Spleen (tissue), 11 donors: ENCODE measurements at regions not wholly inside any gene's neighbourhood (a gene's known extent, or its start where the extent isn't known, plus 50 kb on each side); places are given as distances from the start of the nearest gene placed in this dataset.

Experiments used
- DNase-seq: peaks from one replicate; pipeline ENCODE4 v3.0.0-alpha.2; 2020
- H3K27ac ChIP-seq, 8 donors: fragments of 200-600 bp; sonication (generic) in 7 of 8; 1 replicate in 4 of 8; 2 replicates in 4 of 8; pipeline versions ENCODE4 v1.5.0 to v1.8.0; 2016 to 2021; ENCODE audit warnings: inconsistent platforms in 4 of 8, mild to moderate bottlenecking in 4 of 8, moderate library complexity in 1 of 8
- H3K27me3 ChIP-seq, 7 donors: fragments of 200-600 bp; sonication (generic) in 6 of 7; replicated peaks in 1 of 7; 1 replicate in 4 of 7; 2 replicates in 3 of 7; pipeline versions ENCODE4 v1.5.0 to v1.8.0; 2016 to 2021; ENCODE audit warnings: inconsistent platforms in 3 of 7, mild to moderate bottlenecking in 1 of 7
- H3K36me3 ChIP-seq, 6 donors: fragments of 200-600 bp; sonication (generic) in 5 of 6; 1 replicate in 4 of 6; 2 replicates in 2 of 6; pipeline versions ENCODE4 v1.5.0 to v1.8.0; 2016 to 2021; ENCODE audit warnings: inconsistent platforms in 2 of 6
- H3K4me1 ChIP-seq, 6 donors: fragments of 200-600 bp; sonication (generic) in 5 of 6; 1 replicate in 3 of 6; 2 replicates in 3 of 6; pipeline versions ENCODE4 v1.5.0 to v1.8.0; 2016 to 2021; ENCODE audit warnings: inconsistent platforms in 3 of 6
- H3K4me3 ChIP-seq, 8 donors: fragments of 200-600 bp; sonication (generic) in 7 of 8; 1 replicate in 4 of 8; 2 replicates in 4 of 8; pipeline versions ENCODE4 v1.5.0 to v1.8.0; 2016 to 2021; ENCODE audit warnings: inconsistent platforms in 4 of 8, mild to moderate bottlenecking in 4 of 8, moderate library complexity in 2 of 8
- H3K9me3 ChIP-seq, 8 donors: fragments of 200-600 bp; sonication (generic) in 7 of 8; 1 replicate in 4 of 8; 2 replicates in 4 of 8; pipeline versions ENCODE4 v1.5.0 to v1.8.0; 2016 to 2021; ENCODE audit warnings: inconsistent platforms in 4 of 8
- POLR2A ChIP-seq, 3 donors: fragments of 450-650 bp; IDR thresholded peaks; one replicate each; pipeline ENCODE4 v1.5.1; 2017; ENCODE audit warnings: antibody characterized with exemption in 3 of 3, mild to moderate bottlenecking in 1 of 3
- POLR2AphosphoS5 ChIP-seq, 3 donors: sonication (generic); formaldehyde crosslinking; IDR thresholded peaks; one replicate each; pipeline ENCODE4 v1.5.1; 2017; ENCODE audit warnings: antibody characterized with exemption in 3 of 3
- WGBS, 5 donors: extraction: QIAGEN DNeasy Blood & Tissue Kit in 3 of 5; methylation state at CpG; one replicate each; pipeline versions ENCODE4 v1.1.5 to v1.1.7; 2013 to 2018; 5-methylcytosine and 5-hydroxymethylcytosine counted together
- intact Hi-C: fragments of 100-400 bp; cut with DNase I; formaldehyde crosslinking; loops from one replicate; pipeline ENCODE4 v1.15.0; 2023; ENCODE audit warnings: low total_unique reads
- TF ChIP-seq, protein P1 (sequence below), 11 experiments: fragments of 200-600 bp in 7 of 11; fragments of 450-650 bp in 4 of 11; sonication (generic) in 4 of 11; IDR thresholded peaks in 8 of 11; conservative IDR thresholded peaks in 3 of 11; 1 replicate in 7 of 11; 2 replicates in 4 of 11; pipeline versions ENCODE4 v1.4.0 to v1.8.0; 2016 to 2021; ENCODE audit warnings: antibody characterized with exemption in 11 of 11, inconsistent platforms in 4 of 11, mild to moderate bottlenecking in 1 of 11
- donor health status: healthy with polysubstance abuse.
- donor health status: DM: no; HTN: no; CAD: no; lungs with moderate emphysema.
- donor health status: DM: no; HTN: no; CAD: no.
- donor health status: Bipolar disorder and iron deficiency.
- donor health status: healthy.
- donor health status: DM: no; HTN: no; CAD: no.
- donor health status: DM: yes; HTN: yes; CAD: no.

DNA sequence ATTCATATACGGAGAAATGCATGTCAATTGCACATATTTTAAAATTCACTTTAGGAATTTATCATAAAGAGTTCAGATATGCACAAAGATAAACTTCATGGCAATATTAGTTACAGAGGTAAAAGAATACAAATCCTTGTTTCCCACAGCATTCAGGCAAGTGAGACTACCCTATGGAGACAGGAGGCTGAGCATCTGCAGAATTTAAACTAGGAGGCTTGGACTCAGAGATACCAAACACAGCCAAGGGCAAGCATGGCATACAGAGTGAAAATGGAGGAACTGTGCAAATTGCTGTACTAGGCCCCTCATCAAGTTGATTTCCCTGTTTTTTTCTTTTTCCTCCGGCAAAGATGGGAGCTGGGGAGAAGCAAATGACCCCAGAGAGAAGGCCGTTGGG is 94.2 kb downstream of the SLC24A2 start:
- Histone ChIP-seq H3K9me3 (no peaks in the 10 kb centered on the region), H3K36me3 (no peaks in the 10 kb centered on the region), H3K4me3 (no peak overlapping the region), H3K4me1 (no peaks in the 10 kb centered on the region), H3K27me3 (no peaks in the 10 kb centered on the region), H3K27ac (no peak overlapping the region)
- 85 to 97% (median 91%) methylated on average over 3 of the region's 3 CpGs for WGBS, 5 donors
- TF ChIP-seq, protein P1, sequence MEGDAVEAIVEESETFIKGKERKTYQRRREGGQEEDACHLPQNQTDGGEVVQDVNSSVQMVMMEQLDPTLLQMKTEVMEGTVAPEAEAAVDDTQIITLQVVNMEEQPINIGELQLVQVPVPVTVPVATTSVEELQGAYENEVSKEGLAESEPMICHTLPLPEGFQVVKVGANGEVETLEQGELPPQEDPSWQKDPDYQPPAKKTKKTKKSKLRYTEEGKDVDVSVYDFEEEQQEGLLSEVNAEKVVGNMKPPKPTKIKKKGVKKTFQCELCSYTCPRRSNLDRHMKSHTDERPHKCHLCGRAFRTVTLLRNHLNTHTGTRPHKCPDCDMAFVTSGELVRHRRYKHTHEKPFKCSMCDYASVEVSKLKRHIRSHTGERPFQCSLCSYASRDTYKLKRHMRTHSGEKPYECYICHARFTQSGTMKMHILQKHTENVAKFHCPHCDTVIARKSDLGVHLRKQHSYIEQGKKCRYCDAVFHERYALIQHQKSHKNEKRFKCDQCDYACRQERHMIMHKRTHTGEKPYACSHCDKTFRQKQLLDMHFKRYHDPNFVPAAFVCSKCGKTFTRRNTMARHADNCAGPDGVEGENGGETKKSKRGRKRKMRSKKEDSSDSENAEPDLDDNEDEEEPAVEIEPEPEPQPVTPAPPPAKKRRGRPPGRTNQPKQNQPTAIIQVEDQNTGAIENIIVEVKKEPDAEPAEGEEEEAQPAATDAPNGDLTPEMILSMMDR (IDR thresholded peaks at IDR 0.05 in 8 of 11, conservative IDR thresholded peaks at IDR 0.05 in 3 of 11): no peak
- no peak for TF ChIP-seq POLR2AphosphoS5 (IDR thresholded peaks at IDR 0.05)
- no peak for TF ChIP-seq POLR2A (IDR thresholded peaks at IDR 0.05)
- intact Hi-C loops: no loop called here
- DNase-seq: no peak

DNA sequence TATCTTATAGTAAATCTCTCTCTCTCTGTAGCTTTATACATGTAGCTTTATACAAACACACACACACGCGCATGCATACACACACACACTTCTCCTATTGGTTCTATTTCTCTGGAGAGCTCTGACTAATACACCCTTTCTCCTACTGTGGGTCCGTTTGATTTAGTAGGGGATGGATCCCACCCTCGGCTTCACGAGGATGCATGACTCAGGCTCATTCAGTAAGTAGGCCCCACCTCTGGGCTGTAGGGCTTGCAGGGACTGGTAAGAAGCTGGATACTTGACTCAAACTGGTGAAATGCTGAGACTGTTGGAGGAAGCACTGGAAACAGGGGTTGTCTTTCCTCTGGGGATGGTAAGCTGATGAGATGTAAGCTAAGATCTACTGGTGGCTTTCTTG is 98.7 kb downstream of the SLC24A2 start:
- Histone ChIP-seq H3K9me3 (peaks cover 0 to 28% (median 18%) of the 10 kb centered on the region in 8 donors), H3K27ac (no peak overlapping the region), H3K36me3 (no peaks in the 10 kb centered on the region), H3K4me3 (no peak overlapping the region), H3K27me3 (no peaks in the 10 kb centered on the region), H3K4me1 (no peaks in the 10 kb centered on the region)
- intact Hi-C loops: no loop called here
- no peak for DNase-seq
- WGBS, 5 donors: 82 to 94% (median 85%) methylated on average over 5 of the region's 5 CpGs
- no peak for TF ChIP-seq POLR2AphosphoS5 (IDR thresholded peaks at IDR 0.05)
- TF ChIP-seq POLR2A (IDR thresholded peaks at IDR 0.05): no peak
- TF ChIP-seq, protein P1 (IDR thresholded peaks at IDR 0.05 in 8 of 11, conservative IDR thresholded peaks at IDR 0.05 in 3 of 11): no peak

DNA sequence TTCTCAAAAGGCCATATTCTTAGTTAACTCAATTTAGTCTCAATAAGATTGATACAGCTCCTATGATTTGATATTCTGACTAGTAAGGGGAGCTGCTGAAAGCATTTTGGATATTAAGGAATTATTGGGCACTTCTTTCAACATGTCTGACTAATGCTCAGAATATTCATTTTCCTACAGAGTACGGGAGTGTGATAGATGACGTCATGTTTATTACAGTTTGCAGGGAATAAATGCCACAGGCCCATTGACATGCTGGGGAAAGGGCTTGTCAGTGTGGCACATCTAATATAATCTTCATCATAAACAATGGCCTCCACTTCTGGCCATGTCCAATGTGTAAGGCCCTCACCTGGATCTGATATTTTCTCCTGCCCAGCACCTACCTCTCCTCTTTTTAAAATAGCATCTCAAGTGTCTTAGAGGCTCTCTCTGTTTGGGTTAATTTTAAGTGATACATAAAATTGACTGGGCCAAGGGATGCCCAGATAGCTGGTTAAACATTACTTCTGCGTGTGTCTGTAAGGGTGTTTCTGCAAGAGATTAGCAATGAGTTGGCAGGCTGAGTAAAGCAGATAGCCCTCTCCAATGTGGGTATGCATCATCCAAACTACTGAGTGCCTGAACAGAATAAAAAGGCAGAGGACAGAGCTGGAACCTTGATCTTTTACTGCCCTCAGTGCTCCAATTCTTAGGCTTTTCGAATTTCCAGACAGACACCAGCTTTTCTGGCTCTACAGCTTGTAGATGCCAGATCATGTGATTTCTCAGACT is 99.3 kb downstream of the SLC24A2 start:
- H3K27me3 ChIP-seq: no peaks in the 10 kb centered on the region
- H3K4me3 ChIP-seq: no peak overlapping the region
- TF ChIP-seq POLR2A (IDR thresholded peaks at IDR 0.05): no peak
- no peak for TF ChIP-seq POLR2AphosphoS5 (IDR thresholded peaks at IDR 0.05)
- TF ChIP-seq, protein P1 (IDR thresholded peaks at IDR 0.05 in 8 of 11, conservative IDR thresholded peaks at IDR 0.05 in 3 of 11): no peak
- H3K9me3 ChIP-seq: peaks cover 0 to 31% (median 21%) of the 10 kb centered on the region in 8 donors
- no peaks in the 10 kb centered on the region for H3K4me1 ChIP-seq
- H3K27ac ChIP-seq: no peak overlapping the region
- DNase-seq: no peak
- no peaks in the 10 kb centered on the region for H3K36me3 ChIP-seq
- intact Hi-C loops: no loop called here
- 80 to 87% (median 85%) methylated on average over 4 of the region's 4 CpGs for WGBS, 5 donors

DNA sequence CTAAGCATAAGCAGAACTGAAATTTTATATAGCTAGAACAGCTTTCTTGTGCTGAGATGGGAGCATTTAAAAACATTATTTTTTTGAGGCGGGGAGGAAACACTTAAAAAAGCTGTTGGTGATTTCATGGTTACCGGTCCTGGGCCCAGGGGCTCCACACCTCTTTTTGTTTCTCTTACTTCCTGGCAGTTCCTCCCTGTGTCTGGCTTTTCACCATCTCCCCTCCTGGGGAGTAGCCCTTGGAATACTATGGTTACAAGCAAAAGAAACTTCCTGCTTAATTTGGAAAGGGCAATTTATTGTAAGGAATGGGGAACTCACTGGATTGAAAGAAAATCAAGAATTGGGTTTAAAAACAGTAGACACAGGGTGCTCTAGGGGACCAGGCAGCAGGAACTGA is 105.1 kb downstream of the SLC24A2 start:
- H3K4me1 ChIP-seq: no peaks in the 10 kb centered on the region
- WGBS, 5 donors: 59 to 88% (median 78%) methylated on average over 2 of the region's 2 CpGs
- intact Hi-C loops: no loop called here
- H3K27me3 ChIP-seq: no peaks in the 10 kb centered on the region
- no peak overlapping the region for H3K4me3 ChIP-seq
- TF ChIP-seq, protein P1 (IDR thresholded peaks at IDR 0.05 in 8 of 11, conservative IDR thresholded peaks at IDR 0.05 in 3 of 11): no peak
- no peak for TF ChIP-seq POLR2AphosphoS5 (IDR thresholded peaks at IDR 0.05)
- TF ChIP-seq POLR2A (IDR thresholded peaks at IDR 0.05): no peak
- no peak overlapping the region for H3K27ac ChIP-seq
- peaks cover 0 to 31% (median 21%) of the 10 kb centered on the region in 8 donors for H3K9me3 ChIP-seq
- DNase-seq: no peak
- H3K36me3 ChIP-seq: no peaks in the 10 kb centered on the region
